GM19328 (cell line): ENCODE measurements at regions not wholly inside any gene's neighbourhood (a gene's known extent, or its start where the extent isn't known, plus 50 kb on each side); places are given as distances from the start of the nearest gene placed in this dataset.
"Not testable (repeated sequence)": the region's sequence is repeated elsewhere in the genome, so short reads cannot be mapped to it uniquely, and the experiment has no call there.

Experiments
- ATAC-seq: cut with Tn5 transposase; IDR thresholded peaks from one replicate; pipeline ENCODE4 v1.9.1; 2021; ENCODE audit warnings: mild to moderate bottlenecking, moderate library complexity; ENCODE audit not compliant: unreplicated experiment

GRCh38 chr11:23903044-23903704, 593.7 kb upstream of the LUZP2 start:
- no peak for ATAC-seq

- ATAC-seq, result no peak
Measured at GRCh38 chr11:23919455-23919854, 577.4 kb upstream of the LUZP2 start.

- no peak for ATAC-seq
Measured at GRCh38 chr11:23923357-23923756, 573.5 kb upstream of the LUZP2 start.

- ATAC-seq, result no peak
Measured at GRCh38 chr11:23924226-23924625, 572.6 kb upstream of the LUZP2 start.

- ATAC-seq, result no peak
Measured at GRCh38 chr11:23931443-23931842, 565.4 kb upstream of the LUZP2 start.

GRCh38 chr11:23932485-23932898, 564.4 kb upstream of the LUZP2 start:
- no peak for ATAC-seq

GRCh38 chr11:23933721-23934120, 563.1 kb upstream of the LUZP2 start:
- ATAC-seq, result no peak

GRCh38 chr11:23934671-23935270, 562.1 kb upstream of the LUZP2 start:
- ATAC-seq, result not testable (repeated sequence)

- ATAC-seq, result not testable (repeated sequence)
Measured at GRCh38 chr11:23942117-23942815, 554.6 kb upstream of the LUZP2 start.

- no peak for ATAC-seq
Measured at GRCh38 chr11:23944923-23945322, 551.9 kb upstream of the LUZP2 start.

- ATAC-seq, result no peak
Measured at GRCh38 chr11:23947883-23948282, 549.0 kb upstream of the LUZP2 start.

- no peak for ATAC-seq
Measured at GRCh38 chr11:23948851-23949250, 548.0 kb upstream of the LUZP2 start.

- no peak for ATAC-seq
Measured at GRCh38 chr11:23953951-23954710, 542.7 kb upstream of the LUZP2 start.

- ATAC-seq, result no peak
Measured at GRCh38 chr11:23954730-23955129, 542.1 kb upstream of the LUZP2 start.

GRCh38 chr11:23956586-23956985, 540.3 kb upstream of the LUZP2 start:
- ATAC-seq, result no peak

- ATAC-seq, result no peak
Measured at GRCh38 chr11:23957314-23957713, 539.5 kb upstream of the LUZP2 start.

GRCh38 chr11:23959462-23959861, 537.4 kb upstream of the LUZP2 start:
- ATAC-seq, result no peak

GRCh38 chr11:23961503-23962338, 535.1 kb upstream of the LUZP2 start:
- ATAC-seq, result no peak

GRCh38 chr11:23973244-23973643, 523.6 kb upstream of the LUZP2 start:
- no peak for ATAC-seq

- ATAC-seq, result no peak
Measured at GRCh38 chr11:23974051-23974450, 522.8 kb upstream of the LUZP2 start.

GRCh38 chr11:23974601-23975000, 522.3 kb upstream of the LUZP2 start:
- no peak for ATAC-seq
